Activated CD8-positive, alpha-beta memory T cell treated with anti-CD3 and anti-CD28 coated beads, Interleukin-2, amount 50 U/mL, for 4 hours (primary cell): ENCODE measurements at regions not wholly inside any gene's neighbourhood (a gene's known extent, or its start where the extent isn't known, plus 50 kb on each side); places are given as distances from the start of the nearest gene placed in this dataset.

ENCODE experiments used
- DNase-seq: peaks from one replicate; pipeline ENCODE4 v3.0.0-alpha.2; 2020

DNA sequence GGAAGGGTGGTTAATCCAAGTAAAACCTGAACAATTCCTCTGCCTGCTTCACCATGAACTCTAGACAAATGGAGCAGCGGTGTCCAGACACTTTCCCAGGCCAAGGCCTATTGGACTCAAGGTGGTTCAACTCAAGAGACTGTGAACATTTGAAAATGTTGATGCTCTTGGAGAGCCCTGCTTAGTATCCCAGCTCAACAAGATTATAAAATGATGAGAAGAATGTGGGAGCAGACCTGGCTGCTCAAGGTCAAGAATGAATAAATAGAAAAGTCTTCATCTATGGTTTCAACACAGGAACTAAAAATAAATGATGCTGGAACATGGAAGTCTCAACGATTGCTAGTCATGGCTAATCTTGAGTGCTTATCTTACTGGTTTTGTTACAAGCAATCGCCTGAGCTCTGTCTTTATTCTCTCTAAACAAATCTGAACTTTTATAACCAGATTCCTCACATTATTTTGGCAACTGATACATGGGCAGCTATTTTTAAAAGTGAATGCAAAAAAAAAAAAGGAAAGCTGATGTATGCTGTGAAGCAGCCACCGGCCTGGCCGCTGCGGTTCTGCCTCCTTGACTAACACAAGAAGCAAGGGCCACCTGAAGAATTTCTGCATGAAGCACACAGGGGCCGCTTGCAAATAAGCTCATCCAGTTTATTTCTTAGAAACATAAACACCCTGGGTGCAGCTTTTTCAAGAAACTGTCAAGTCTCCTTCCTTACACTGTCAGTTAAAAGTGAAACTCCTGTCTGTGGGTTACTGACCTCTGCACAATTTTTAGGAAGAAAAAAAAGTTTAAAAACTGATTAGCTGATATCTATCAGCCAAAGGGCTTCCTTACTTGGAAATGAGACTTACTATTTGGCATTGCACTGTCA lies 120.1 kb upstream of the ARHGEF3 start:
- DNase-seq = peak; percentile 21

GRCh38 chr3:56919797-56920195 lies 118.0 kb upstream of the ARHGEF3 start:
- DNase-seq = no peak

DNA sequence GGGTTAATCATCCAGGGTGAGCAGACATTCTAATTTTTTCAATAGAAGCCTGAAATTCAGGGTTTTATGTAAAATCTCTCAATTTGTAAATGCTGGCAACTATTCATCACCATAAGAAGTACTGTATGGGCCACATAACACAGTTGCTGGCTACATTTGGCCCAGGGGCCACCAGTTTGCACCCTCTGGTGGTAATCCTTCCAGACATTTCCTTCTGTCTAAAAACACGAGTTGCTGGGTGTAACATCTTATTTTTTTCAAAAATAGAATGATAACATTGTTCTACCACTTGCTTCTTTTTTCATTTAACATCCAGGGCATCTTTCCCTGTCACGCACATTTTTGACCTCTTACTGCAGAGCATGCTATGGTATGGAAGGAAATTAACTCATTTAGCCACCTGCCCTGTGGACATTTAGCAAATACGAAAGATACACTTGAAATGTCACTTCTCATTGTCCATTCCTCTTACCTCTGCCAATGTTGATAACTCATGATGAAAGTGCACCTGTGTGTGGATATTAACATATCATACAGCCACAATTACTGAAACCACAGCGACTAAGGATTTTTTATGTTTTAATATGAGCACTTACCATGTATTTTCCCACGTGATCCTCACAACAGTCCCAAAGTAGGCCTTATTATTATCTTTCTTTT lies 117.5 kb upstream of the ARHGEF3 start:
- DNase-seq = no peak

- no peak for DNase-seq
Measured at GRCh38 chr3:56918111-56918568, 116.4 kb upstream of the ARHGEF3 start.

GRCh38 chr3:56917361-56918110 lies 115.8 kb upstream of the ARHGEF3 start:
- no peak for DNase-seq

- DNase-seq = no peak
Measured at GRCh38 chr3:56916716-56917360, 115.1 kb upstream of the ARHGEF3 start.

DNA sequence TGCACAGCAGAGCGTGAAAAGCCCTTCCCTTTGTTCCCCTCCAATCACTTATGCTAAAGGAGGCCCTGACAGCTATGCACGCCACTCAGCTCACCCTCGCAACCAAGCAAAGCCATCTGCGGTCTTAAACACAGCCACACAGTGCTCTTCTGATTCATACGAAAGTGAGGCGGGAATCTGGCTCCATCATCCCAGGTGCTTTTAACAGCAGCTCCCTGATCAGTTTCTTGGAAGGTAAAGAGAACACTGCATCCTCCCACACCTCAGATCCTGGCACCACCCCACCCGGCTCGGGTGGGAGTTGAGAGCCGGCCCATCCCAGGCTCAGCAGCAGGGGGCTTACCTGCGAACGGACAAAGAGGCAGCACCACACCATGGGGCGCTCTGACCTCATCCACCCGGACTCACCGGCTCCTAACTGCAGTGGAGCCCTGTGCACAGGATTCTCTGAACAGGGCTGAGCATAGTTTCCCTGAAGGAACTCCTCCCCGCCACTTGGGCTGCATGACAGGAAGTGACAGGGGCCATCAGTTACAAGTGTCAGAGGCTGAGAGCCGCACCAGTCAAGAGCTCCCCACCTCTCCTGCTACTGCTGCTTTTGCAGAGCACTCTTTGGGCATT lies 114.3 kb upstream of the ARHGEF3 start:
- DNase-seq = peak; percentile 56

DNA sequence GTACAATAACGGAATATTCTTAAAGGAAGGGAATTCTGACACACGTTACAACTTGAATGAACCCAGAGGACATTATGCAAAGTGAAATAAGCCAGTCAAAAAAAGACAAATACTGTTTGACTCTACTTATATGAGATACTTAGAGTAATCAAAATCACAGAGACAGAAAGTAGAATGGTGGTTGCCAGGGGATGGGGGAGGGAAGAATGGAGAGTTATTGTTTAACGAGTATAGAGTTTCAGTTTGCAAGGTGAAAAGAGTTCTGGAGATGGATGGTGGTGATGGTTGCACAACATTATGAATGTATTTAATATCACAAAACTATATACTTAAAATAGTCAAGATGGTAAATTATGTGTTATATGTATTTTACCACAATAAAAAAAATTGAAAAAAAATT lies 112.9 kb upstream of the ARHGEF3 start:
- DNase-seq = no peak

- DNase-seq = no peak
Measured at GRCh38 chr3:56911363-56911762, 109.6 kb upstream of the ARHGEF3 start.

- no peak for DNase-seq
Measured at GRCh38 chr3:56909349-56909748, 107.6 kb upstream of the ARHGEF3 start.

DNA sequence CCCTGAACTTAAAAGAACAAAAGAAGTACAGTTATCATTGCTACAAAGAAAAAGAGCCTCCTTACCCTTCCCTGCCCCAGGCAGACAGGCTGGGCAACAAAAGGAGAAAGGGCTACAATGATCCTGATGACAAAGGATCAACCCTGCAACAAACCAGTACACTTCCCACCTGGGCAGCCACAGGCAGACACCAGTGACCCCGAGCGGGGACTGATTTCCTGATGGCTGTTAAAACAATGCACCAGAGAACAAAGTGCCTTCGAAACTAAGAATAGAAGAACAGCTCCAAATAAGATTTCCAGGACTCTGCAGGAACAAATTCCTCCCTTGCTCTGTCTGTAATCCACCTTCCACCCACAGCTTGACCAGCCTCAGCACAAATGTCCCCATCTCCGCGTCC lies 106.3 kb upstream of the ARHGEF3 start:
- DNase-seq = no peak

DNA sequence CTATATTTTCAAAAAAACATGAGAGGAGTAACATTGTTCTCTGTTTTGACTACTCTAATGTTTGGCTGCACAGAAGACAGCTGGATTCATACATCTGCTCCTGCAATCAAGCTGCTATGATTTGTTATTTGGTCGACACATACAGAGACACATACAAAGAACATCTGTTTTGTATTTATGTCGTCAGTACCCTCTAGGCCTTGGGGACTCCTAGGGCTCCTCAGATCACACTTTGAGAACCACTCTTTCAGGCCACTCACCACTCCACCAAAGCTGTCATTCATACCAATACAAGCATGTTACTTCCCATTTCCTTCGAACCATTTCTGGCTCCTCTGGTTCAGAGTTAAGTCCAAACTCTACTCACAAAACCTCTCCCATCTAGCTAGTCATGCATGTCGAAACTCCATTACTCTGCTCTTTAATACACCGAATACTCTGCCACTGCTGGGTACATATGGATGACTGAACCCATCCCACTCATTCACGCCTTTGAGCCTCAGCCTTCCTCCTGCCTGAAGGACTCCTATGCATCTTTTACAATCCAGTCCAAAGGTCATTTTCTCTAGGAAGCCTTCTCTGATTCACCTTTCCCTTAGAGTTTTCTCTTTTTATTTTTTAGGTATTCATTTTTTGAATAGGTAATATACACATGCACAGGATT lies 102.9 kb upstream of the ARHGEF3 start:
- DNase-seq = no peak

DNA sequence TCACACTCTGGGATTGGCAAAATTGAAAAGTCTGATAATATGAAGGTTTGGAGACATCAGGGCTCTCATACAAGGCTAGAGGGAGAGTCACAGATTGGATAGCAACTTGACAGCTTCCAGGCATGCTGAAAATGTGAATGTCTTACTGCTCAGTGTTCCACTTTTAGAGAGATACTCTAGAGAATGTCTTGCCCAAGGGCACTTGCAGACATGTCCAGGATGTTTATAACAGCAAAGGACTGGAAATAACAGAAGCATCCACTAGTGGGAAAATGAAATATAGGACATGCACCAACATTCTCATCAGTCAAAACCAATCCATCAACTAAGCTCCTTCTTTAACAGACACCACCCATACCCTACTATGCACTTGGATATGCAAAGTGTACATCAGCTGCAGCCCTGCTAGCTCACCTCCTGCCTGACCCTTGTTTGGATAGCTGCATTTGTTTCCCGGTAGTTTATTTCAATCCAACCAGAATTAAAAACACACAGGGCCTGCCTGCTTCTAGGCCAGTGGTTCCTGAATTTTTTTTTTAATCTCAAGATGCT lies 101.6 kb upstream of the ARHGEF3 start:
- DNase-seq = no peak

DNA sequence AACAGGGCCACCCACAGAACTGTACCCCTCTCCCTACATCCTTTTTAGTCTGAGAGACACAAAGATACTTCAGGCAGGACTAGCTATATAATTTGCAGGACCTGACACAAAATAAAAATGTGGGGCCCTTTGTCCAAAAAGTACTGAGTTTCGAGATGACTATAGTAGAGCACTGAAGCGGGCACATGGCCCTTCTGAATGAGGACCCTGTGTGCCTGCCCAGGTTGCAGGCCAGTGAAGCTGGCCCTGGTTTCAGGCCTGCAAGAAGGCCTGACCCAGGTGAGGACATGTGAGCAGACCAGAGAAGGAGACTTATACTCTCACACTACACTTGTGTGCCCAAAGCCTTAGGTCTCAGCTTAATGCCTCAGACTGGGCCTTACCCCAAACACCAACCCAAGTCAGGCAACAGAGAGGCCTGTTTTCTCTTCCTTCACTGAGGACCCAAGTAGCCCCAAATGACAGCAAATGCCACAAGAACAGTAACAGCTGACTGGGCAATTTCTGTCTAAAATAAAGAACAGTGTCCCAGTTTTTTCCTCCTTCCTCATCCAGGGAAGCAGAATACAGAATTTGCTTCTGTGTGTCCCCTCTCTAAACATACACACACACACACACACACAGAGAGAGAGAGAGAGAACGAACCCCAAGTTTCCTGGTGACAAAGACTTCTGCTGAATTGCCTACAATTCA lies 100.9 kb upstream of the ARHGEF3 start:
- no peak for DNase-seq

DNA sequence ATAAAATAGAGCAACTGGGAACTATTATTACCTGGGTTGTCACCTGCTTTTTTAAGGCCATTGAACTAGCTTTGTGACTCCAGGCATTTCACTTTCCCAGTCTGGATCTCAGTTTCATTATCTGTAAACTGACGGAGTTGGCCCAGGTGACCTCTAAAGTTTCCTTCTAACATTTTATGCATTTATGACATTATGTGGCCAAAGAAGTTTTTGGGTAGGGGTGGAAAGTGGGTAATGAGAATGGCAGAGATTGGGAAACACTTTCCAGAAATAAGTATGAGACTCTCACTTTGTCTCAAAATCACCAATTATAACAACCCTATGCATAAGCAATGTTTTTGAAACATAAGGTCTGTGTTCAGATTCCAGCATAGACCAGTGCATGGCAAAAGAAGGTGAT lies 99.1 kb upstream of the ARHGEF3 start:
- DNase-seq = no peak

DNA sequence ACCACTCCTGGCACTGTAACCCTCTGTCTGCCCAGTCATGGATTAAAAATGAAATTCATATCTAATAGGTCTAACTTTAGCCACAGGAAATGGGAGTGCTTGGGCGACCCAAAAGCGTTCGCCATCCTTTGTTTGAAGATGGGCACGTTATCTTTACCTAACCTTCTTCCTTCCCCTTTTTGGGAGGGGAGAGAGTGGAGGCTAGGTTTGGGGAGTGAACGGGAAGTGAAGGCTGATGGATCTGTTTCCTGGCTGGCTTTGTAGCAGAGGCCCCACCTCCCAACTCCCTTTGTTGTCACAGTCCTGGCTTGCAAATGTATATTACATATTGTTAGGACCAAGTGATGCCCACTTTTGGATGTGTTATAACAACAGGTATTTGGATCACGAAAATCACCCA lies 98.1 kb upstream of the ARHGEF3 start:
- DNase-seq = no peak

- no peak for DNase-seq
Measured at GRCh38 chr3:56899078-56899477, 97.3 kb upstream of the ARHGEF3 start.

DNA sequence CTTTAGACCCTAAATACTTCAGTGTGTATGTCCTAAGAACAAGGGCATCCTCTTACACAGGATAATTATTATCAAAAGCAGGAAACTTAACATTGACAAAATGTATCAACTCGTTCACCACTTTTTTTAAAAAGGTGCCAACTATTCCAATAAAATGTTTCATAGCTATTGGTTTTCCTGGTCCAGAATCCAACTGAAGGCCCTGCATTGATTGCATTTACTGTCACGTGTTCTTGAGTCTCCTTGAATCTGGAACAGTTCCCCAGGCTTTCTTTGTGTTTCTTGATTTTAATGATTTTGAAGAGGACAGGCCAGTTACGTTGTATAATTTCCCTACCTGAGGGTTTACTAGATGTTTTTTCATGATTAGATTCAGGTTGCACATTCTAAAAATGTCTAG lies 94.6 kb upstream of the ARHGEF3 start:
- DNase-seq = no peak

DNA sequence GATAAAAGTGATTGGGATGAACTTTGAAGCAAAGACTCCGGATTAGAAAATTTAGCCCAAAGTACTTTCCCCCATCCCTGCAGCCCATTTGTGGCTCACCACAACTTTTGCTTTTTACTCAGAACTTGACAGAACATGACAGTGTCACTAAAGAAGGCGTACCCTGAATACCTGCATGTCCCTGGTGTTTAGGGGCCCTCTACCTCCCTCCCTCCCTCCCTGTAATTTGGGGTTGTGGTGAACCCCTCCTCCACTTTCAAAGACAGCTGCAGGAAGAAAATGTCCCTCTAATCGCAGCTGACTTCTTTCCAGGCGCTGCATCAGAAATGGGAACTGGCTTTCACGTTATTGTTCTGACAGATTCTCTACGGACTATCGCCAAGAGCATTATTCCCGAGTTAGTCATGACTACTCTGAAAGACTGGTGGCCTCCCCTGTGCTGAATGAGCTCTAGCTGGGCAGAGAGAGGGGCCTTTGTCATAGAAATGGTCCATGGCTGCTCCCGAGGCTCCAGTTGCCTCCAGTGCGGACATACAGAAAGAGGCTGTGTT lies 93.2 kb upstream of the ARHGEF3 start:
- DNase-seq = no peak

DNA sequence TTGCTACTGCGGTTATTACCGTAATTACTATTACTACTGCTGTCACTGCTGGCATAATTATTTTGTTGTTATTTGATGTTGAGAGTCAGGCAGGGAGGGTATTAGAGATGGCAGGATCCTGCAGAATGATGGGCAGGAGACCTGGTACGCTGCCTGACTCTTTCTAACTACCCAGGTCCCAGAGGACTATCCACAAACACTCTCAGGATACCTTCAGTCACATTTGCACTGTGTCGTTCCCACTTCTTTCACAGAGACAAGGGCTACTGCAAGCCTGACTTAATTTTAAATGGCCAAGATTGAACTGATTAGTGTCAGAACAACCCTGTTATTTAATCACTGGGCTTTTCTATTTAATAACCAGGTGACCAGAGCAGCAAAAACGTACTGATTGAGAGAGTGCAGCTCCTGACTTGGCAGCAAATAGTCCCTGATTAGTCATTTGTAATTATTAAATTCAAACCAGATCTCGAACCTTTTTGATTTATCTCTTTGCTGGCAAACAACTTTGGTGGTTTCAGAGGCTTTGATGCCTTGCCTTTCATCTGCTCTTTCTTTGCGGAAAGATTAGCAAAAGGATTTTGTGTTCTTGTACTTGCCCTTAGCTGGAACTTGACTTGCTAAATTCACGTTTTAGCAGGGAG lies 88.8 kb upstream of the ARHGEF3 start:
- no peak for DNase-seq
